Rectal smooth muscle tissue (tissue), 1 donor: ENCODE measurements at regions not wholly inside any gene's neighbourhood (a gene's known extent, or its start where the extent isn't known, plus 50 kb on each side); places are given as distances from the start of the nearest gene placed in this dataset.
"Not testable (repeated sequence)": the region's sequence is repeated elsewhere in the genome, so short reads cannot be mapped to it uniquely, and the experiment has no call there.

Source experiments
- H3K27ac ChIP-seq: one replicate; pipeline ENCODE4 v1.7.0; 2013; ENCODE audit warnings: low read depth, low read length, inconsistent platforms
- H3K27me3 ChIP-seq: one replicate; pipeline ENCODE4 v1.7.0; 2013; ENCODE audit warnings: low read length; ENCODE audit not compliant: control insufficient read depth, insufficient read depth
- H3K36me3 ChIP-seq: one replicate; pipeline ENCODE4 v1.7.0; 2013; ENCODE audit warnings: low read length; ENCODE audit not compliant: control insufficient read depth, insufficient read depth
- H3K4me1 ChIP-seq: one replicate; pipeline ENCODE4 v1.7.0; 2013; ENCODE audit warnings: low read length; ENCODE audit not compliant: control insufficient read depth, insufficient read depth
- H3K4me3 ChIP-seq: one replicate; pipeline ENCODE4 v1.7.0; 2013; ENCODE audit warnings: low read length
- H3K9ac ChIP-seq: one replicate; pipeline ENCODE4 v1.7.0; 2013; ENCODE audit warnings: low read length

GRCh38 chr14:86088156-86088555, 558.2 kb downstream of the FLRT2 start:
- Histone ChIP-seq H3K9ac (no peak overlapping the region), H3K4me3 (no peak overlapping the region), H3K4me1 (no peaks in the 10 kb centered on the region), H3K27me3 (no peaks in the 10 kb centered on the region), H3K27ac (no peak overlapping the region), H3K36me3 (no peaks in the 10 kb centered on the region)

- Histone ChIP-seq H3K36me3 (no peaks in the 10 kb centered on the region), H3K4me1 (no peaks in the 10 kb centered on the region), H3K4me3 (no peak overlapping the region), H3K9ac (no peak overlapping the region), H3K27ac (no peak overlapping the region), H3K27me3 (no peaks in the 10 kb centered on the region)
Measured at GRCh38 chr14:86087377-86087776, 557.4 kb downstream of the FLRT2 start.

- Histone ChIP-seq H3K27ac (no peak overlapping the region), H3K4me1 (no peaks in the 10 kb centered on the region), H3K36me3 (no peaks in the 10 kb centered on the region), H3K27me3 (no peaks in the 10 kb centered on the region), H3K4me3 (no peak overlapping the region), H3K9ac (no peak overlapping the region)
Measured at GRCh38 chr14:86086962-86087361, 557.0 kb downstream of the FLRT2 start.

GRCh38 chr14:86084097-86084496, 554.2 kb downstream of the FLRT2 start:
- no peaks in the 10 kb centered on the region for H3K36me3 ChIP-seq
- H3K27ac ChIP-seq, result no peak overlapping the region
- no peaks in the 10 kb centered on the region for H3K27me3 ChIP-seq
- H3K4me3 ChIP-seq, result no peak overlapping the region
- H3K9ac ChIP-seq, result no peak overlapping the region
- H3K4me1 ChIP-seq, result no peaks in the 10 kb centered on the region

GRCh38 chr14:86083616-86084015, 553.7 kb downstream of the FLRT2 start:
- Histone ChIP-seq H3K9ac (no peak overlapping the region), H3K4me3 (no peak overlapping the region), H3K27me3 (no peaks in the 10 kb centered on the region), H3K36me3 (no peaks in the 10 kb centered on the region), H3K27ac (no peak overlapping the region), H3K4me1 (no peaks in the 10 kb centered on the region)

- Histone ChIP-seq H3K4me3 (no peak overlapping the region), H3K4me1 (no peaks in the 10 kb centered on the region), H3K27me3 (no peaks in the 10 kb centered on the region), H3K9ac (no peak overlapping the region), H3K27ac (no peak overlapping the region), H3K36me3 (no peaks in the 10 kb centered on the region)
Measured at GRCh38 chr14:86072116-86072894, 542.4 kb downstream of the FLRT2 start.

- Histone ChIP-seq H3K9ac (no peak overlapping the region), H3K27me3 (no peaks in the 10 kb centered on the region), H3K4me3 (no peak overlapping the region), H3K4me1 (no peaks in the 10 kb centered on the region), H3K36me3 (no peaks in the 10 kb centered on the region), H3K27ac (no peak overlapping the region)
Measured at GRCh38 chr14:86066651-86067050, 536.7 kb downstream of the FLRT2 start.

- Histone ChIP-seq H3K36me3 (no peaks in the 10 kb centered on the region), H3K4me3 (no peak overlapping the region), H3K4me1 (no peaks in the 10 kb centered on the region), H3K27me3 (no peaks in the 10 kb centered on the region), H3K27ac (no peak overlapping the region), H3K9ac (no peak overlapping the region)
Measured at GRCh38 chr14:86065407-86065806, 535.5 kb downstream of the FLRT2 start.

GRCh38 chr14:86064595-86064994, 534.7 kb downstream of the FLRT2 start:
- H3K9ac ChIP-seq, H3K4me1 ChIP-seq, H3K36me3 ChIP-seq, H3K27ac ChIP-seq, H3K27me3 ChIP-seq, H3K4me3 ChIP-seq: not testable (repeated sequence)

- Histone ChIP-seq H3K36me3 (no peaks in the 10 kb centered on the region), H3K27ac (no peak overlapping the region), H3K4me1 (no peaks in the 10 kb centered on the region), H3K27me3 (no peaks in the 10 kb centered on the region), H3K4me3 (no peak overlapping the region), H3K9ac (no peak overlapping the region)
Measured at GRCh38 chr14:86057018-86057667, 527.2 kb downstream of the FLRT2 start.

GRCh38 chr14:86055512-86056075, 525.6 kb downstream of the FLRT2 start:
- Histone ChIP-seq H3K36me3 (no peaks in the 10 kb centered on the region), H3K4me1 (no peaks in the 10 kb centered on the region)

GRCh38 chr14:86052868-86053267, 522.9 kb downstream of the FLRT2 start:
- Histone ChIP-seq H3K4me3 (no peak overlapping the region), H3K4me1 (no peaks in the 10 kb centered on the region), H3K36me3 (no peaks in the 10 kb centered on the region), H3K27ac (no peak overlapping the region), H3K27me3 (no peaks in the 10 kb centered on the region), H3K9ac (no peak overlapping the region)

More at GRCh38 chr14:86055512-86056075, 525.6 kb downstream of the FLRT2 start:
- Histone ChIP-seq H3K27ac (no peak overlapping the region), H3K9ac (no peak overlapping the region), H3K27me3 (no peaks in the 10 kb centered on the region), H3K4me3 (no peak overlapping the region)
